IPS-20b (cell line): ENCODE measurements at regions not wholly inside any gene's neighbourhood (a gene's known extent, or its start where the extent isn't known, plus 50 kb on each side); places are given as distances from the start of the nearest gene placed in this dataset.

Experiments used
- H3K27ac ChIP-seq: one replicate; pipeline ENCODE4 v1.5.1; 2013; ENCODE audit warnings: low read length
- H3K27me3 ChIP-seq: 2 replicates; pipeline ENCODE4 v1.6.1; 2013; ENCODE audit warnings: mild to moderate bottlenecking, low read length, inconsistent platforms; ENCODE audit not compliant: insufficient read depth
- H3K36me3 ChIP-seq: 2 replicates; pipeline ENCODE4 v1.6.1; 2013; ENCODE audit warnings: low read depth, mild to moderate bottlenecking, inconsistent platforms, low read length, moderate library complexity; ENCODE audit not compliant: insufficient read depth
- H3K4me1 ChIP-seq: 2 replicates; pipeline ENCODE4 v1.6.1; 2013; ENCODE audit warnings: mild to moderate bottlenecking, control low read depth, inconsistent platforms, low read length, moderate library complexity; ENCODE audit not compliant: insufficient read depth
- H3K4me3 ChIP-seq: 2 replicates; pipeline ENCODE4 v1.5.1; 2013; ENCODE audit warnings: mild to moderate bottlenecking, low read length, inconsistent platforms
- H3K9ac ChIP-seq: 2 replicates; pipeline ENCODE4 v1.6.1; 2013; ENCODE audit warnings: low read depth, mild to moderate bottlenecking, inconsistent platforms, low read length, moderate library complexity
- H3K9me3 ChIP-seq: 2 replicates; pipeline ENCODE4 v1.6.1; 2013; ENCODE audit warnings: mild to moderate bottlenecking, low read depth, low read length, inconsistent platforms; ENCODE audit not compliant: insufficient read depth

DNA sequence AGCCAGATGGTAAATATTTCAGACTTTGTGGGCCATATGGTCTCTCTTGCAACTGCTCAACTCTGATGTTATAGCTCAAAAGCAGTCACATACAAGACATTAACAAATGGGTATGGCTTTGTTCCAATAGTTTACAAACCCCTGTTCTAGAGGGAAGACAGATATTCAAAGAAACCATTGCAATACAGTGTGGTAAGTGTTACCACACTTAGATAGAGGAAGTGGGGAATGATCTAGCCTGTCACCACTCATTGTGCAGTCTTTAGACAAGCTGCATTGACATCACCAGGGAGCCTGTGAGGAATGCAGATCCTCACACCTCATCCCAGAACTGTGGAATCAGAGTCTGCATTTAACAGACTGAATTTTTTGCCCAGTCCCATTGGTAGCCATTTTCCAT is 80.0 kb upstream of the RGS6 start:
- Histone ChIP-seq H3K9me3 (no peaks in the 10 kb centered on the region), H3K36me3 (no peaks in the 10 kb centered on the region), H3K4me3 (no peak overlapping the region), H3K9ac (no peak overlapping the region), H3K27me3 (no peaks in the 10 kb centered on the region), H3K27ac (no peak overlapping the region), H3K4me1 (peaks cover 3% of the 10 kb centered on the region; the same call in 1 of the 2 replicates)

DNA sequence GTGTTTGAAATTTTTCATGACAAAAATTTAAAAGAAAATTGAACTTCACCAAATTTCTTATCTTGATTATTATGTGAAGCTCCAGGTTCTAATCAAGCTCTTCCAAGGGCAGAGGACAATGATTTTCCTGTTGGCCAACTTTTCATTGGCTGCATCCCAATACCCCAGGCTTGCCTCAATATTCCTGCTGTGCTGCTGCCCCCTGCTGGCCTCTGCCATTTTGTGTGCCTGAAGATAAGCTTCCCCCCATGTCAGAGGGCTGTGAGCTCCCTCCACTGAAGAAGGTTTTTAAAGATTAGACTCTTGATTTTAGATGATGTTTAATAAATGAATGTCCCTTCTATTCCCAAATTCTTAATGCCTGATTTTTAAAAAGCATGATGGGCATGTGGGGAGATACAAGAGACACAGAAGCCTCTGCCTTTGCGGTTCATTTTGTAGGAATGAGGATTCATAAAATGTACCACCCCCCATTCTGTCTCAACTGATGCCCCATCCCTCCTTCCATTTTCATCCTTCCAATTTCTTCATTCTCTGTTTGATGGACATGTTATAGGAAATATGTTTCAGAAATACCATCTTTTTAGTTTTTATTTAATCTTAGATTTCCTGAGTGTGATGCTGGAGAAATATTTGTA is 76.7 kb upstream of the RGS6 start:
- no peaks in the 10 kb centered on the region for H3K27me3 ChIP-seq
- no peak overlapping the region for H3K9ac ChIP-seq
- no peak overlapping the region for H3K4me3 ChIP-seq

DNA sequence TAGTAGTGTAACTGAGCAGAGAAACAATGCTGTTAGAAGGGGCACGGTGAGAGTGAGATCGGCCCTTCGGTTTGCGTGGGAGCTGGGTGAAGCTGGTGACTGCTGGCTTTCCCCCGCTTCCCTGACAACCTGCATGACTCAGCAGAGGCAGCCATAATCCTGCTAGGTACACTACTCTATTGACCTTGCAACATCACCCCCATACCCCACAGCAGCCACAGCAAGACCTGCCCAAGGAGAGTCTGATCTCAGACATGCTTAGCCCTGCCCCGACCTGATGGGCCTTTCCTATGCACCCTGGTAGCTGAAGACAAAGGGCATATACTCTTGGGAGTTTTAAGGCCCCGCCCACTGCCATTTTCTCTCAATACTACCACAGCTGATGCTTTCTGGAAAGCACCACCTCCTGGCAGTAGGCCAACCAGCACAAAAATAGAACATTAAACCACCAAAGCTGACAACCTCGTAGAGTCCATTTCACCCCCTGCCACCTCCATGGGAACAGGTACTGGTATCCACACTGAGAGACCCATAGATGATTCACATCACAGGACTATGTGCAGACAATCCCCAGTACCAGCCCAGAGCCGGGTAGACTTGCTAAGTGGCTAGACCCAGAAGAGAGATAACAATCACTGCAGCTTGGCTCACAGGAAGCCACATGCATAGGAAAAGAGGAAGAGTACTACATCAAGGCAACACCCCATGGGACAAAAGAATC is 75.9 kb upstream of the RGS6 start:
- H3K9ac ChIP-seq = no peak overlapping the region

More for the DNA sequence above, 76.7 kb upstream of the RGS6 start:
- Histone ChIP-seq H3K27ac (no peak overlapping the region), H3K4me1 (peaks cover 3% of the 10 kb centered on the region; the same call in 1 of the 2 replicates), H3K36me3 (no peaks in the 10 kb centered on the region), H3K9me3 (no peaks in the 10 kb centered on the region; the same call in none of the 2 replicates)

DNA sequence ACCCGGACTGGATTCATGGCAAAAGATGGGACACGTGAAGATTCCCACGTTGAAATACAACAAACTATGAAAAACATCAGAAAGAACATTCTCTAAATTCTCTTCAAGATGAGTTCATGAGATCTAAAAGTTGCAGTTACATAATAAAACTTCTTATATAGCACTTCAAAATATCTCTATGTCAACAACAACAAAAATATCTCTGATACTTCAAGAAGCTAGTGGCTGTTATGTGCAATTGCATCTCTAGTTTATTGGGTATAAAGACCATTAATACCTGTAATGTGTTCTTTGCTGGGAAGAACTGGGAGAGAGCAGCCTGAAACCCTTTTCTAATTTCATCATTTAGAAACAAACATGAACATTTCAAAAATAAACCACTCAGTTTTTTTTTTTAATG is 69.2 kb upstream of the RGS6 start:
- Histone ChIP-seq H3K27me3 (no peaks in the 10 kb centered on the region), H3K9ac (no peak overlapping the region), H3K4me1 (no peaks in the 10 kb centered on the region), H3K9me3 (no peaks in the 10 kb centered on the region; the same call in none of the 2 replicates), H3K36me3 (no peaks in the 10 kb centered on the region), H3K27ac (no peak overlapping the region), H3K4me3 (no peak overlapping the region)

More for the DNA sequence above, 75.9 kb upstream of the RGS6 start:
- Histone ChIP-seq H3K27me3 (no peaks in the 10 kb centered on the region), H3K27ac (no peak overlapping the region), H3K9me3 (no peaks in the 10 kb centered on the region; the same call in none of the 2 replicates), H3K4me3 (no peak overlapping the region), H3K4me1 (peaks cover 3% of the 10 kb centered on the region; the same call in 1 of the 2 replicates), H3K36me3 (no peaks in the 10 kb centered on the region)

DNA sequence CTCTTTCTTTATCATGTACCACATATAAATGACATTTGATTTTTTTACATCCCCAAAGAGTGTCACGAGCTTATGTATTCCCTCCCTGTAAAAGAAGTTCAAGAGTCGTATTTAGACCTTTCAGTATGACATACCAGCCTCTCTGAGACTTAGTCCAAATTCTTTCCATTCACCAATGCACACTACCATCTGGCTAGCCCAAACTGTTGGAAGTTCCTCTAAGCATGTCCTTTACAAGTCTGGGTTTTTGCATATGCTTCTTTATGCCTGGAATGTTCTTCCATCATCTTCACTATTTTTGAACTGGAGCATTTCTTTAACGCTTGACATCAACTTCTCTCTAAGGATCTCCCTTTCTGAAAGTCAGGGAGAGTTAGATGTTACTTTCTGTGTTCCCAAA is 68.5 kb upstream of the RGS6 start:
- Histone ChIP-seq H3K36me3 (no peaks in the 10 kb centered on the region), H3K4me1 (no peaks in the 10 kb centered on the region), H3K4me3 (no peak overlapping the region), H3K27me3 (no peaks in the 10 kb centered on the region), H3K27ac (no peak overlapping the region), H3K9ac (no peak overlapping the region), H3K9me3 (no peaks in the 10 kb centered on the region; the same call in none of the 2 replicates)
